T1000 (cell line): ENCODE measurements at regions not wholly inside any gene's neighbourhood (a gene's known extent, or its start where the extent isn't known, plus 50 kb on each side); places are given as distances from the start of the nearest gene placed in this dataset.

ENCODE experiments used
- DNase-seq: peaks from one replicate; lab custom pipeline; 2025; ENCODE audit warnings: mixed read lengths; lab: John Stamatoyannopoulos, UW

- no peak for DNase-seq
These were observed 354.9 kb upstream of the HTR2A start for GRCh38 chr13:47251771-47252170.

- DNase-seq: no peak
These were observed 353.3 kb upstream of the HTR2A start for GRCh38 chr13:47250146-47250545.

DNA sequence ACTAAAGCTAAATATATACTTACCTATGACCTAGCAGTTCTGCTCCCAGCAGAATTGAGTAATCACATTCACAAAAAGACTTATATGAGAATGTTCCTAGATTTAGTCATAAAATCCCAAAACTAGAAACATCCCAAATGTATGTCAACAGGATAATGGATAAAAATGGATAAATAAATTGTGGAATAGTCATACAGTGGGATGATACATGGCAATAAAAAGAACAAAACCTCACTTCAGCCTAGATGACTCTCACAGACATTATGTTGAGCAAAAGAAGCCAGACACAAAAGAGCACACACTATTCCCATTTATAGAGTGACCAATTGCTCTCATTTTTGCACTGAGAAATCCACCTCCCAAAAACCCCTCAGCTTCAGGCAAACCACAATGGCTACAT, 352.4 kb upstream of the HTR2A start:
- no peak for DNase-seq

DNA sequence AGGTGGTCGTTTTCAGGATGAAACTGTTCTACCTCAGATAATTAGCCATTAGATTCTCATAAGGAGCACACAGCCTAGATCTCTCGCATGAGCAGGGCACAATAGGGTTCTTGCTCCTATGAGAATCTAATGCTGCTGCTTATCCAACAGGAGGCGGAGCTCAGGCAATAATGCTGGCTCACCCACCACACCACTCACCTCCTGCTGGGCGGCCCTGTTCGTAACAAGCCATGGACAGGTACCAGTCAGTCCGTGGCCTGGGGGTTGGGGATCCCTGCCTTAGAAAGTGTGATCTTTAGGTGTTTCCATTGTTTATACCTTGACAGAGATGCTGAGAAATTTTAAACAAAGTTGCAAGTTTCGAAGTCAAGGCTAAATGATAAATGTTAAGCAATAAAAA, 344.6 kb upstream of the HTR2A start:
- no peak for DNase-seq

GRCh38 chr13:47239025-47239424, 342.2 kb upstream of the HTR2A start:
- DNase-seq: no peak

DNA sequence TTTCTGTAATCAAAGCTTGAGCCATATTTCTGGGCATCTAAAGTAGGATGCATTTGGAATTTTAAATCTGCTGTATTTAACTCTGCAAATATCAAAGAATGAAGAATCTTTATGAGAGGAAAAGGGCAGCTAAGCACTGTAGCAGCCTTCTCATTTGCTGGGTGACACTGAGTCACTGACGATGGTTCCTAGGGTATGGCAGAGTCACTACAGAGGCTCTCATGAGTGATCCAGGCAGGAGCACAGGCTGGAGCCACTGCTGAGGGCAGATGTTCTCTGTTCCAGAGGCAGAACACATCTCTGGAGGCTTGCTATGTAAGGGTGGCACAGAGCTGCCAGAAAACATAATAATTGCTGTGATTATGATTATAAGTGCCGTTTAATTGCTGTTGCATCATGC, 340.7 kb upstream of the HTR2A start:
- no peak for DNase-seq

DNA sequence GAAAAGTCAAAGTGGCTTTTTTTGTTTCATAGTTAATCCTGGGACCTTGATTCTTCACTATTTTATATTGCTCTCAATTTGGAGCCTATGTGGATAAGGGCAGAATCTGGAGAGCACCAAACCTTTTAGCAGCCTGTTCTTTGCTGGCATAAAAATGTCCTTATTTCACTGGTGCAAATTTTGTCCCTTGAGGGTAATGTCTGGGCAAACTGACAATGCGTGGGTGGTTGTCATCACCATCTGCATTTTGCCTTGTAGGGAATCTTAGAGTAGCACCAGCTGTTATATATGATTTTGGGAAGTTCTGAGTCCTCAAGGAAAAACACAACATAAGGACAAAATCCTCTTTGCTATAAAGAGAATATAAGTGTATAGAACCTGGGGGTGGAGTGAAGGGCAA, 336.9 kb upstream of the HTR2A start:
- no peak for DNase-seq

DNA sequence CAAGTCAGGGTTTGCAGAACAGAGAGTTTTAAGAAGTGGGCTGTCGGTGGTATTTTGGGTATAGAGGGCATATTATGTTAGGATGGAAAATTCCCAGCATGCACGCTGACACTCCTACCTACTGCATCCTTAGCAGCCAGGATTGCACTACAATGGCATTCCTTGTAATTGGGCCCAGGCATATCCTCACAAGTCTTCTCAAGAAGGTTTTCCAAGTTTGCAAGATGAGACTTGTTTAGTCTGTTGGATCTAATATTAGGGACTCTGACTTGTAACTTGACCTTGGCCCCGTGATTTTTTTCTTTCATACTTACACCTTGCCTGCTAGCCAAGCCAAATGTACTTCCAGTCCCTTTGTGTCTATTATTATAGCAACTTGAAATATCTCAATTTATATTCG, 335.7 kb upstream of the HTR2A start:
- DNase-seq: no peak

DNA sequence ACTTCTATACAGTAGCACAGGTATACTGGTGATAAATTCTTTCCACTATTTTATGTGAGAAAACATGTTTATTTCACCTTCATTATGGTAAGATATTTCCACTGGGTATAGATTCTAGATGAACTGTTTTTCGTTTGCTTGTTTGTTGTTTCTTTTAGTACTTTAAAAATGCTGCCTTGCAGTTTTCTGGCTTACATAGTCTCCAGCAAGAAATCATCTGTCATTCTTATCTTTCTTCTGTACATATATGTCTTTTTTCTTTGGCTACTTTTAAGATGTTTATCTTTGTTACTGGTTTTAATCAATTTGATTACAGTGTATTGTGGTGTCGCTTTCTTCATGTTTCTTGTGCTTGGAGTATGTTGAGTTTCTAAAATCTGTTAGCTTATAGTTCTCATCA, 333.3 kb upstream of the HTR2A start:
- DNase-seq: no peak

DNA sequence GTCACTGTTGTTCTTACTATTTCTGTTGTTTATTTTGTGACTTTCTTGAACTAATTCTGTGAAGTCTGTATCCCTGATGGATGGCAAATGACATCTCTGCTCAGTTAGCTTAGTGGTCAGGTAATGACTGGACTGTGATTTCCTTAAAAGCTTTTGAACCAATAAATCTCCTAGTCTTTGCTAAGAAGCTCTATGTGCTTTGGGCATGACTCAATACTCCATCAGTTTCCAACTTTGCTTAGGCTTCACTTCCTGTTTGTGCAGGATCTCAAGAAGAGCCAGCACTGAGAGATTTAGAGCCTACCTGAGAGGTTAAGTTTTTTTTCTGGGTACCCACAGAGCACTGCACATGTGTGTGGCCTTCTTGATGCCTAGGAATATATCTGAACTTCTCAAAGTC, 329.7 kb upstream of the HTR2A start:
- no peak for DNase-seq

DNA sequence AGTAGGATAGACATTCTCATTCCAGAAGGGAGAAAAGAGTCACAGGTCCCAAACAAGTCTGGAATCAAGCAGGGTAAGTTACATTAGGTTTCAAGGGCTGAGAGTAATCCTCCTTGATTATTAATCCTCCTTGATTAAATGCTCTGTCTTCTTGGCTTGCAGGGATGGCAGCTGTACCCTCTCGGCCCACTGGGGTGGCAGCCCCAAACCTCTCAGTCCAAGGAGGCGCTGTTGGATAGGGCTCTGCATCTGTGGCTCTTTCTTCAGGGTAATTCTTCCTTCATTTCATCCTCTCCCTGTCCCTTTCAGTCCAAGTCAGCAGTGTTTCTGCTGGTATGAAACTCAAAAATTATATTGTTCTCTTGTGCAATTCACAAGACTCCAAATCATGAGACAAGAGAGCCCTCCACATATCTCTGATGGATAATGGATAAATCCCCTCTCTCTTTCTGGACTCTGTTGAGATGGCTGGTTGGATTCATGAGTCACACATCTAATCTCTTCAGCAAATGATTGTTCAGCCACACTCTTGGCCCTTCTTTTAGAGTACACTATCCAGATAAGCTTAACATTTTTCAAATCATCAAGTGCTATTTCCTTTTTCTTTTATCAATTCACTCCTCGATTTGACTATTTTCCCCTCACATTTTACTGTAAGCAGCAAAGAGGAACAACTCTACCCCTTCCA, 323.7 kb upstream of the HTR2A start:
- no peak for DNase-seq

GRCh38 chr13:47218611-47219010, 321.8 kb upstream of the HTR2A start:
- DNase-seq: no peak

DNA sequence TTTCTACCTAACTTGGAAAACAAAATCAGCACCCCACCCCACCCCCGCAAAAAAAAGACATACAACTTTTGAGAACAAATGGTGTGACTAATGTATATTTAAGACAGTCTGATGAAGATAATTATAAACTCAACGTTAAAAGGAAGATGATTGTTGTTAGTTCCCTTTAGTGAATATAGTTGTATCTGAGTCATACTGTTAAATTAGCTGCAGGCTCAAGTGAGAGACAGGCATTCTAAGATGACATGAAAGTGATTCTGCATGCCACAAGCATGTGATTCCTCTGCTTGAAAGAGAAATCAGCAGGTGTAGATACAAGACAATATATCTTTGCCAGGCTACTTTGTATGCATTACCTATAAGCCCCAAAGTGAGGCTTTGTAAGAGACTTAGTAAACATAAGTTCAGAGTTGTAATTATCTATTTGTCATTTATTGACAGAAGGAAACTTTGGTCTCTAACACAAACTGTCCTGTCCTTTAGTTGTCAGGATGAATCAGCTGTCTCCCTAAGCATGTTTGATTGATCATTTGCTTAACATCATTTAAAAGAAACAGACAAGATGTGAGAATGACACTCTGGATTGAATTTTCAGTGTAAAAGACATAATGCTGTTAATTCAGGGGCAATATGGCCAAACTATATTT, 319.4 kb upstream of the HTR2A start:
- DNase-seq: no peak

GRCh38 chr13:47215736-47216135, 318.9 kb upstream of the HTR2A start:
- peak; percentile 12 for DNase-seq

GRCh38 chr13:47213047-47213446, 316.2 kb upstream of the HTR2A start:
- DNase-seq: no peak

DNA sequence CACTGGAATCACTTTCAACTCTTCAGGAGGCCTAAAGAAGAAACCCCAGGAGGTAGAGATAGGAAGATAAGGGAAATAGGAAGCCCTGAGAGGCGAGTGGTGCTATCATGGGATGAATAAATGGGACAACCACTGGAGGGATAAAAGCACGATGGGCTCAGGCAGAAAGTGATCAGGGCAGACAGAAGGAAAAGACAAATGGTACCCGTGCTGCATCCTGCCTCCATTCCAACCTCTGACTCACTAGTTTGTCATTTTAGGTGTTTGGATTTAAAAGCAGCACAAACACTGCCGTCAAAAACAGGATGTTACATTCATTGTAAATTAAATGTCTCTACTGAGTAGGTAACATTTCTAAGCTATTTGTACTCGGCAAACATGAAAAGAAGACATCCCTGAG, 314.3 kb upstream of the HTR2A start:
- no peak for DNase-seq

- DNase-seq: no peak
These were observed 309.3 kb upstream of the HTR2A start for GRCh38 chr13:47206111-47206510.

DNA sequence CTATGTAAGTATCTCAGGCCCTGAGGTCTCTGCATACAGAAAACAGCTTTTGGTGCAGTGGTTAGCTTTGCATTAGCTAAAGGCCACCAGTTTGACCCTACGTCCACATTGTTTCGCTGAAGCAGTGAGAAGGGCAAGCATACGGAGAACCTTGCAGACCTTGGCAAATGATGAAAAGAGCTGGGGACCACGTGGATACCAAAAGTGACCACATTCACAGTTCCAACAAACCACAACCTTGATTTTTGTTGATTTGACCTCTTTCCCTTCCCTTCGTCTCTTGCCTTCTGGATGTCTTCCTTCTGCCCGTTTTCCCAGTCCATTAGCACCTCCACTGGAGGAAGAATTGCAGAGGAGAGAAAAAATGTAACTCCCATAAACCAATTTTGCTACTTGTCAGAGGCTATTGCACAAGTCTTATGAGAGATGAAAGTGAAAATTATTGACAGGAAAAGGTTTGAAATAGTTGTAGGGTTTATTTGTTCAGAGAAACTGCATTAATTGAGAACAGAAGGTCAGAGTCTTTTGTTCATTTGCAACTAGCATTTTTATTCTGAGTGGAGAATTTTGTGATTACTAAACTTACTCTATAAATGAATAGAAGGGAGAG, 293.9 kb upstream of the HTR2A start:
- no peak for DNase-seq

DNA sequence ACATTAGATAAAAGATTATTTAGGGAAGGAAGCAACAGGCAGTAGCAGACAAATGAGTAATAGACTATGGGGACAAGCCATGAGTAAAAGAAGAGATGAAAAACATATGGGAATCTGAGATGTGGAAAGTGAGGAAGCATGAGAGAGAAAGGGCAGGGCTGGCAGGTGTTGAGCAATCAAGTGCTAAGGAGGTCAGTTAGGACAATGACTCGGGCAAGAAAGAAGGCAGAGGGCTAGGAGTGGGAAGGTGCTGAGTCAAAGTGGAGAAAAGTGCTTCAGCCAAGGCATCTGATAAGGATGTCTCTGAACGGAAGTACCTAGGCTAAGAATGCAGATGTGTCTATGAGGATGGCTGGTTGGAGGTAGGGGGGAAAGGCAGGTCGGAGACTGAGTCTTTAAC, 291.9 kb upstream of the HTR2A start:
- no peak for DNase-seq

DNA sequence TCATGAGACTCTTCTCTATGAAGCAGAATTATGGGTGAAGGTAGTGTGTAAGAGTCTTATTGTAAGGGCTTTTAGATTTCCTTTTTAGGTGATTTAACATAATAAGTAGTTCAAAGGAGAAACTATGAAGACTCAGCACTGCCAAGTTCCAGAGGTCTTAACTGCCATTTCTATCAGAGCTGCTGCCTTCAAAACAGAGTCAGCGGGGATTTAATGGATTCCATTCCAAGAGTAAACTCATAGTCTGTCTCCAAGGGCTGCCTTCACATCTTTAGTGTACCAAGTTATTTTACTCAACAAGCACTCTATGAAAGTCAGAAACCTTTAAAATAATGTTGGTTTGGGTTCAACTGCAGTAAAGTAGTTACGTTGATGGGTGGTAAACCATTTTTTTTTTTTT, 289.6 kb upstream of the HTR2A start:
- DNase-seq: no peak

DNA sequence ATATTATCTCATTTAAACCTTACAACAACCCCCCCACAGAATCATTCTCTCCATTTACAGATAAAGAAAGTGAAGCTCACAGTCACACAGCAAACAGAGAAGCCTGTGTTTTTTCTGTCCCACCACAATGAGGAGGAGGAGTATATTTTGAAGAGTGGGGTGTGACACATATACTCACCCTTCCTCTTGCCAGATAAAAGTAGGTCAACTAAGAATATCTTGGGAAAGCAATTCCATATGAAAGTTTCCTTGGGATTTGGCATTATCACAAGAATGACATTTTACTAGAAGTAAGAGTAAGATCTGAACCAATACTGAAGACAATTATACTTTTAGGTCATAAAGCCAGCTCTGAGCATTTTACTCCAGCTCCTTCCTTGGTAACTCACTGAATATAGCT, 287.5 kb upstream of the HTR2A start:
- DNase-seq: no peak

- no peak for DNase-seq
These were observed 282.5 kb upstream of the HTR2A start for GRCh38 chr13:47179321-47179720.

GRCh38 chr13:47178090-47178950, 281.5 kb upstream of the HTR2A start:
- DNase-seq: no peak
